ENCODE measurements at regions not wholly inside any gene's neighbourhood (a gene's known extent, or its start where the extent isn't known, plus 50 kb on each side); places are given as distances from the start of the nearest gene placed in this dataset.

GRCh38 chr11:131033151-131033651 is 116.9 kb upstream of the SNX19 start:
- ChIA-PET POLR2A (no interaction called here), CTCF (no interaction called here)
- peak; percentile 23 to 72 (median 67) for DNase-seq
- Histone ChIP-seq H3K36me3 (ENCODE audit: control insufficient read depth in 4 of 4, insufficient read depth in 4 of 4, low read length in 3 of 4) (no peaks in the 10 kb centered on the region), H3K27me3 (replicated peaks in 2 of 5; ENCODE audit: control insufficient read depth in 4 of 5, insufficient read depth in 5 of 5, low read length in 4 of 5) (no peaks in the 10 kb centered on the region), H3K4me1 (ENCODE audit: control extremely low read depth in 1 of 4, control insufficient read depth in 4 of 4, insufficient read depth in 4 of 4, low read length in 3 of 4) (peaks cover 0 to 10% (median 0%) of the 10 kb centered on the region in 4 experiments), H3K27ac (ENCODE audit: insufficient read depth in 1 of 2, low read depth in 1 of 2, low read length in 2 of 2, poor library complexity in 1 of 2, severe bottlenecking in 2 of 2) (no peak overlapping the region), H3K4me3 (ENCODE audit: control insufficient read depth in 1 of 7, extremely low read depth in 1 of 7, insufficient read depth in 4 of 7, low read depth in 2 of 7, low read length in 6 of 7) (no peak overlapping the region), H3K9me3 (ENCODE audit: control extremely low read depth in 1 of 5, control insufficient read depth in 4 of 5, insufficient read depth in 2 of 5, low read depth in 1 of 5, low read length in 4 of 5) (no peaks in the 10 kb centered on the region)
- 48% methylated on average over 5 of the region's 5 CpGs for WGBS (ENCODE audit: insufficient coverage)

DNA sequence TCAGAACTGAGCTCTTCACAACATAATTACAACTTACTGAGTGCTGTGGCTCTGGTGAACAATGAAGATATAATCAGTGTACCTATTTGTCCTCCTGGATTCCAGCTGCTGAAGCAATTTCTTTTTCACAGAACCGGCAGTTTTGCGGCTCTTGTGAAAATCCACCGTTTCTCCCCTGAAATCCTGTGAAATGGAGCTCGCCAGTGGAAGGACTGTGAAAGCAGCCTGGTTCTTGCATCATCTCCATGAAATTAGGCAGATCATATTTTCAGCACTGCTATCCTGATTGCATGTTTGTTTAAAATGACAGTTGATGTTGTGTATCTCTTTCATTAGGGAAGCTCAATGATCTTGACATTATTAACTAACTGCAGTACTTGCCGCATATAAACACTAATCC is 120.2 kb upstream of the SNX19 start:
- DNase-seq = no peak
- no peak overlapping the region for H3K27ac ChIP-seq (ENCODE audit: insufficient read depth in 1 of 2, low read depth in 1 of 2, low read length in 2 of 2, poor library complexity in 1 of 2, severe bottlenecking in 2 of 2)
- no peak overlapping the region for H3K4me3 ChIP-seq (ENCODE audit: control insufficient read depth in 1 of 7, extremely low read depth in 1 of 7, insufficient read depth in 4 of 7, low read depth in 2 of 7, low read length in 6 of 7)
- ChIA-PET POLR2A (no interaction called here), CTCF (no interaction called here)
- 81% methylated on average over 5 of the region's 5 CpGs for WGBS (ENCODE audit: insufficient coverage)
- peaks cover 0 to 10% (median 3%) of the 10 kb centered on the region in 5 experiments for H3K27me3 ChIP-seq (replicated peaks in 2 of 5; ENCODE audit: control insufficient read depth in 4 of 5, insufficient read depth in 5 of 5, low read length in 4 of 5)
- H3K4me1 ChIP-seq (ENCODE audit: control extremely low read depth in 1 of 4, control insufficient read depth in 4 of 4, insufficient read depth in 4 of 4, low read length in 3 of 4) = peaks cover 0 to 10% (median 0%) of the 10 kb centered on the region in 4 experiments
- H3K36me3 ChIP-seq (ENCODE audit: control insufficient read depth in 4 of 4, insufficient read depth in 4 of 4, low read length in 3 of 4) = no peaks in the 10 kb centered on the region
- H3K9me3 ChIP-seq (ENCODE audit: control extremely low read depth in 1 of 5, control insufficient read depth in 4 of 5, insufficient read depth in 2 of 5, low read depth in 1 of 5, low read length in 4 of 5) = no peaks in the 10 kb centered on the region

DNA sequence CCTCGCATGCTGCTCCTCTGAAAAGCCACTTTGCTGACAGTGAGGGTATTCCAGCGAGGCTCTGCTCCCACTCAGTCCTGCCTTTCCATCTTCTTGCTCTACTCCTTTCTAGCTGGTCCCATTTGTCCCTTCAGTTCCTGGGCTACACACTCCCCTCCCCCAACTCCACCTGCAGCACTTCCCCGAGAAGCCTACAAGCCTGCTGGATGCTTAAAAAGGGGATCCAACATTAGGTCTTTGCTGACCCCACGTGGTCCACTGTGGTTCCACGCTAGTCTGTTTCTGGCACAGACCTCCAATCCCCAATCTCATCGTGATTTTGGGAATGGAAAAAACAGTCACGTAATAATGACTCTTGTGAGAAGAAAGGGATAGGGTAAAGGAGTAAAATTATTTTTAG is 121.6 kb upstream of the SNX19 start:
- ChIA-PET CTCF (no interaction called here), POLR2A (no interaction called here)
- Histone ChIP-seq H3K9me3 (ENCODE audit: control extremely low read depth in 1 of 5, control insufficient read depth in 4 of 5, insufficient read depth in 2 of 5, low read depth in 1 of 5, low read length in 4 of 5) (no peaks in the 10 kb centered on the region), H3K4me1 (ENCODE audit: control extremely low read depth in 1 of 4, control insufficient read depth in 4 of 4, insufficient read depth in 4 of 4, low read length in 3 of 4) (peaks cover 0 to 10% (median 0%) of the 10 kb centered on the region in 4 experiments), H3K27me3 (replicated peaks in 2 of 5; ENCODE audit: control insufficient read depth in 4 of 5, insufficient read depth in 5 of 5, low read length in 4 of 5) (peaks cover 0 to 10% (median 3%) of the 10 kb centered on the region in 5 experiments), H3K27ac (ENCODE audit: insufficient read depth in 1 of 2, low read depth in 1 of 2, low read length in 2 of 2, poor library complexity in 1 of 2, severe bottlenecking in 2 of 2) (no peak overlapping the region), H3K4me3 (ENCODE audit: control insufficient read depth in 1 of 7, extremely low read depth in 1 of 7, insufficient read depth in 4 of 7, low read depth in 2 of 7, low read length in 6 of 7) (no peak overlapping the region), H3K36me3 (ENCODE audit: control insufficient read depth in 4 of 4, insufficient read depth in 4 of 4, low read length in 3 of 4) (no peaks in the 10 kb centered on the region)
- no peak for DNase-seq
- 52% methylated on average over 6 of the region's 7 CpGs for WGBS (ENCODE audit: insufficient coverage)

DNA sequence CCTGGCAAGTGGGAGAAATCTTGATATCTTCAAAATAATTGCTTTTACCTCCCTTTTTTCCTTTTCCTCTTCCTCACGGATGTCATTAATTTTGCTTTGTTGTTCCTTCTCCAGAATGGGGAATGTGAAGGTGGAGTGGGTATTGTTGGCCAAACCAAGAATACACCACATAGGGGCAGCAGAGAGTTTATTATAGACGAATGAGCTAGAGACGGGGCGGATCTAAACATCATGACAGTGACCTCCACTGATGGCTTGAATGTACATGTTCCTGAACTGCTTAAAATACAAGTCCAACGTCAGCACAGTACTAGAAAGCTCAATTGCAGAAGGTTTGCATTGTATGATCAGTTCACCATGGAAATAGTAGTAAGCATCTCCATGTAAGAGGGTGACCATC is 122.3 kb upstream of the SNX19 start:
- CTCF ChIA-PET = no interaction called here
- WGBS (ENCODE audit: insufficient coverage) = 30% methylated on average over 4 of the region's 5 CpGs
- POLR2A ChIA-PET = no interaction called here

DNA sequence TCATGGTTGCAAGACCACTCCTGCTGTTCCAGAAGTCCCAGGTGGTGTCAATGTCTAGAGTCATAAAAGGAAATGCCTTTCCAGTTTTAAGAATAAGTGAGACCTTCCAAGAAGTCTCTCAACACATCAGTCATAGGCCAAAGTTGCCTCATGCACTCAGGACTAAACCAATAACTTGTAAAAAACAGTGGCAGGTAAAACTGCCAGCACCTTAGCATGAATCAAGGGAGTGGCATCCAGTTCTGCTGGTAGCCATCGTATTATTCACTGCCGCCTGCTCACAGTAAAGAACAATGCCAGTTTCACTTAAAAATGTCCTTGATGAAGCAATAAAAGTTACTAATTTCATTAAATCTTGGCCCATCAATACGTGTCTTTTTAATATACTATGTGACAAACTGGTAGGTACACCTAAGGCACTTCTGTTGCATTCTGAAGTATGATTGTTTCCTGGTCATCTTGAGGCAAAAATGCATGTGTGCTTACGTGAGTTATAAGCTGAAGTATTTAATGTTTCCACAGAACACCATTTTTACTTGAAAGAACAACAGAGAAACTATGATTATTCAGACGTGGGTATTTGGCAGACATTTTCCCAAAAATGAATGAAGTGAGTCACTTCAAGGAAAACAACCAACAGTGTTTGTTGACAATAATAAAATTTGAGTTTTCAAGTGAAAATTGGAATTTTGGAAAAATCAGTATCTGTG is 125.2 kb upstream of the SNX19 start:
- 100% methylated on average over 2 of the region's 5 CpGs for WGBS (ENCODE audit: insufficient coverage)
- H3K4me3 ChIP-seq (ENCODE audit: control insufficient read depth in 1 of 7, extremely low read depth in 1 of 7, insufficient read depth in 4 of 7, low read depth in 2 of 7, low read length in 6 of 7) = no peak overlapping the region
- H3K27me3 ChIP-seq (replicated peaks in 2 of 5; ENCODE audit: control insufficient read depth in 4 of 5, insufficient read depth in 5 of 5, low read length in 4 of 5) = peaks cover 0 to 18% (median 3%) of the 10 kb centered on the region in 5 experiments

More for the DNA sequence above, 122.3 kb upstream of the SNX19 start:
- peaks cover 0 to 10% (median 3%) of the 10 kb centered on the region in 5 experiments for H3K27me3 ChIP-seq (replicated peaks in 2 of 5; ENCODE audit: control insufficient read depth in 4 of 5, insufficient read depth in 5 of 5, low read length in 4 of 5)
- no peaks in the 10 kb centered on the region for H3K36me3 ChIP-seq (ENCODE audit: control insufficient read depth in 4 of 4, insufficient read depth in 4 of 4, low read length in 3 of 4)
- H3K9me3 ChIP-seq (ENCODE audit: control extremely low read depth in 1 of 5, control insufficient read depth in 4 of 5, insufficient read depth in 2 of 5, low read depth in 1 of 5, low read length in 4 of 5) = no peaks in the 10 kb centered on the region
- peak in 1 of 3 donors; percentile 1 for DNase-seq
- peaks cover 0 to 3% (median 0%) of the 10 kb centered on the region in 4 experiments for H3K4me1 ChIP-seq (ENCODE audit: control extremely low read depth in 1 of 4, control insufficient read depth in 4 of 4, insufficient read depth in 4 of 4, low read length in 3 of 4)
- H3K27ac ChIP-seq (ENCODE audit: insufficient read depth in 1 of 2, low read depth in 1 of 2, low read length in 2 of 2, poor library complexity in 1 of 2, severe bottlenecking in 2 of 2) = no peak overlapping the region
- no peak overlapping the region for H3K4me3 ChIP-seq (ENCODE audit: control insufficient read depth in 1 of 7, extremely low read depth in 1 of 7, insufficient read depth in 4 of 7, low read depth in 2 of 7, low read length in 6 of 7)

GRCh38 chr11:131042041-131042390 is 125.7 kb upstream of the SNX19 start:
- H3K4me1 ChIP-seq (ENCODE audit: control extremely low read depth in 1 of 4, control insufficient read depth in 4 of 4, insufficient read depth in 4 of 4, low read length in 3 of 4) = no peaks in the 10 kb centered on the region
- WGBS (ENCODE audit: insufficient coverage) = no CpG with 5 or more reads among the region's 1 CpG
- DNase-seq = no peak
- ChIA-PET CTCF (no interaction called here), POLR2A (no interaction called here)
- H3K9me3 ChIP-seq (ENCODE audit: control extremely low read depth in 1 of 5, control insufficient read depth in 4 of 5, insufficient read depth in 2 of 5, low read depth in 1 of 5, low read length in 4 of 5) = no peaks in the 10 kb centered on the region
- H3K4me3 ChIP-seq (ENCODE audit: control insufficient read depth in 1 of 7, extremely low read depth in 1 of 7, insufficient read depth in 4 of 7, low read depth in 2 of 7, low read length in 6 of 7) = no peak overlapping the region
- H3K27ac ChIP-seq (ENCODE audit: insufficient read depth in 1 of 2, low read depth in 1 of 2, low read length in 2 of 2, poor library complexity in 1 of 2, severe bottlenecking in 2 of 2) = no peak overlapping the region
- peaks cover 0 to 18% (median 3%) of the 10 kb centered on the region in 5 experiments for H3K27me3 ChIP-seq (replicated peaks in 2 of 5; ENCODE audit: control insufficient read depth in 4 of 5, insufficient read depth in 5 of 5, low read length in 4 of 5)
- no peaks in the 10 kb centered on the region for H3K36me3 ChIP-seq (ENCODE audit: control insufficient read depth in 4 of 4, insufficient read depth in 4 of 4, low read length in 3 of 4)

More for the DNA sequence above, 125.2 kb upstream of the SNX19 start:
- no peaks in the 10 kb centered on the region for H3K4me1 ChIP-seq (ENCODE audit: control extremely low read depth in 1 of 4, control insufficient read depth in 4 of 4, insufficient read depth in 4 of 4, low read length in 3 of 4)
- CTCF ChIA-PET = interaction anchor here (1.0 kb wide), 1 partner anchor 16 kb away, joined by 3 read pairs; no protein-coding TSS in a partner anchor
- POLR2A ChIA-PET = no interaction called here
- no peak for DNase-seq
- no peaks in the 10 kb centered on the region for H3K36me3 ChIP-seq (ENCODE audit: control insufficient read depth in 4 of 4, insufficient read depth in 4 of 4, low read length in 3 of 4)
- H3K9me3 ChIP-seq (ENCODE audit: control extremely low read depth in 1 of 5, control insufficient read depth in 4 of 5, insufficient read depth in 2 of 5, low read depth in 1 of 5, low read length in 4 of 5) = no peaks in the 10 kb centered on the region
- no peak overlapping the region for H3K27ac ChIP-seq (ENCODE audit: insufficient read depth in 1 of 2, low read depth in 1 of 2, low read length in 2 of 2, poor library complexity in 1 of 2, severe bottlenecking in 2 of 2)

- H3K9me3 ChIP-seq (ENCODE audit: control extremely low read depth in 1 of 5, control insufficient read depth in 4 of 5, insufficient read depth in 2 of 5, low read depth in 1 of 5, low read length in 4 of 5) = peaks cover 0 to 2% (median 0%) of the 10 kb centered on the region in 5 experiments
- H3K4me3 ChIP-seq (ENCODE audit: control insufficient read depth in 1 of 7, extremely low read depth in 1 of 7, insufficient read depth in 4 of 7, low read depth in 2 of 7, low read length in 6 of 7) = no peak overlapping the region
- peaks cover 0 to 20% (median 3%) of the 10 kb centered on the region in 5 experiments for H3K27me3 ChIP-seq (replicated peaks in 2 of 5; ENCODE audit: control insufficient read depth in 4 of 5, insufficient read depth in 5 of 5, low read length in 4 of 5)
- ChIA-PET POLR2A (no interaction called here), CTCF (no interaction called here)
- no peak for DNase-seq
- H3K36me3 ChIP-seq (ENCODE audit: control insufficient read depth in 4 of 4, insufficient read depth in 4 of 4, low read length in 3 of 4) = no peaks in the 10 kb centered on the region
- no peak overlapping the region for H3K27ac ChIP-seq (ENCODE audit: insufficient read depth in 1 of 2, low read depth in 1 of 2, low read length in 2 of 2, poor library complexity in 1 of 2, severe bottlenecking in 2 of 2)
- H3K4me1 ChIP-seq (ENCODE audit: control extremely low read depth in 1 of 4, control insufficient read depth in 4 of 4, insufficient read depth in 4 of 4, low read length in 3 of 4) = no peaks in the 10 kb centered on the region
- WGBS (ENCODE audit: insufficient coverage) = 89% methylated on average over 1 of the region's 1 CpG
Measured at GRCh38 chr11:131043251-131043650, 127.0 kb upstream of the SNX19 start.
